Transverse colon (tissue), 4 donors: ENCODE measurements at regions not wholly inside any gene's neighbourhood (a gene's known extent, or its start where the extent isn't known, plus 50 kb on each side); places are given as distances from the start of the nearest gene placed in this dataset.

Source experiments
- DNase-seq: peaks from one replicate; pipeline ENCODE4 v3.0.0-alpha.2; 2019
- H3K27ac ChIP-seq, 4 donors: fragments of 200-600 bp; sonication (generic); 2 replicates each; pipeline ENCODE4 v1.5.1; 2016 to 2018; ENCODE audit warnings: inconsistent platforms in 4 of 4
- H3K27me3 ChIP-seq: fragments of 200-600 bp; sonication (generic); 2 replicates; pipeline ENCODE4 v1.5.1; 2017; ENCODE audit warnings: inconsistent platforms
- H3K36me3 ChIP-seq, 4 donors: fragments of 200-600 bp; sonication (generic); 2 replicates each; pipeline ENCODE4 v1.5.1; 2017 to 2019; ENCODE audit warnings: inconsistent platforms in 4 of 4
- H3K4me1 ChIP-seq, 4 donors: fragments of 200-600 bp; sonication (generic); 2 replicates each; pipeline ENCODE4 v1.5.1; 2017 to 2020; ENCODE audit warnings: inconsistent platforms in 4 of 4
- H3K4me3 ChIP-seq, 4 donors: fragments of 200-600 bp; sonication (generic); 1 replicate in 1 of 4; 2 replicates in 3 of 4; pipeline versions ENCODE4 v1.5.1 to v1.6.1; 2017 to 2019; ENCODE audit warnings: inconsistent platforms in 4 of 4
- H3K9me3 ChIP-seq, 2 donors: fragments of 200-600 bp; sonication (generic); 2 replicates each; pipeline ENCODE4 v1.5.1; 2017 to 2019; ENCODE audit warnings: inconsistent platforms in 2 of 2
- EP300 ChIP-seq: sonication (generic); formaldehyde crosslinking; IDR thresholded peaks from one replicate; pipeline ENCODE4 v1.6.1; 2017; ENCODE audit warnings: antibody characterized with exemption, low read depth
- POLR2A ChIP-seq: fragments of 450-650 bp; IDR thresholded peaks from one replicate; pipeline ENCODE4 v1.6.1; 2016; ENCODE audit warnings: antibody characterized with exemption, mild to moderate bottlenecking, moderate library complexity
- POLR2AphosphoS5 ChIP-seq, 3 donors: sonication (generic); formaldehyde crosslinking; IDR thresholded peaks; one replicate each; pipeline ENCODE4 v1.6.1; 2016; ENCODE audit warnings: antibody characterized with exemption in 3 of 3
- WGBS, 2 donors: methylation state at CpG; one replicate each; pipeline ENCODE4 v1.1.5; 2018; ENCODE audit warnings: low coverage in 1 of 2; 5-methylcytosine and 5-hydroxymethylcytosine counted together
- in situ Hi-C, 4 donors: fragments of 200-750 bp; cut with MboI; loops; one replicate each; pipeline versions ENCODE4 v1.15.0 to v1.15.1; 2017; ENCODE audit warnings: low sequenced_read_pairs in 3 of 4, low pct_ligation_motif_present in 1 of 4, low pct_unique_long_range_greater_than_20kb in 1 of 4
- intact Hi-C: fragments of 100-400 bp; cut with DNase I; formaldehyde crosslinking; loops from one replicate; pipeline ENCODE4 v1.15.1; 2023; ENCODE audit warnings: low total_unique reads
- TF ChIP-seq, protein P1 (sequence below), 5 experiments: fragments of 200-600 bp in 3 of 5; fragments of 450-650 bp in 2 of 5; sonication (generic) in 3 of 5; IDR thresholded peaks; 1 replicate in 2 of 5; 2 replicates in 3 of 5; pipeline ENCODE4 v1.5.1; 2016 to 2017; ENCODE audit warnings: antibody characterized with exemption in 5 of 5, inconsistent platforms in 3 of 5, mild to moderate bottlenecking in 2 of 5, moderate library complexity in 1 of 5

DNA sequence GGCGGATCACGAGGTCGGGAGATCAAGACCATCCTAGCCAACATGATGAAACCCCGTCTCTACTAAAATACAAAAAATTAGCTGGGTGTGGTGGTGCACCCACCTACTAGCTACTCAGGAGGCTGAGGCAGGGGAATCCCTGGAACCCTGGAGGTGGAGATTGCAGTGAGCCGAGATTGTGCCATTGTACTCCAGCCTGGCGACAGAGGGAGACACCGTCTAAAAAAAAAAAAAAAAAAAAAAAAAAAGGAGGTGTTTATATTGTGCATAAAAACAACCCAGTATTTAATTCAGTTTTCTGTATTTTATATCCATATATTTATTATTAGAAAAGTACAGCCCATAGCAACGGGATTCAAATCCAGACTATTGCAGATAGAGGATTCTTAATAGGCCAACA lies 129.1 kb upstream of the SOX2 start:
- Histone ChIP-seq H3K4me3 (no peak overlapping the region), H3K27me3 (no peaks in the 10 kb centered on the region), H3K36me3 (no peaks in the 10 kb centered on the region), H3K27ac (no peak overlapping the region), H3K4me1 (no peaks in the 10 kb centered on the region), H3K9me3 (no peaks in the 10 kb centered on the region)
- no peak for DNase-seq
- no peak for TF ChIP-seq POLR2A
- no peak for TF ChIP-seq EP300
- TF ChIP-seq POLR2AphosphoS5 (IDR thresholded peaks at IDR 0.05) = no peak
- TF ChIP-seq, protein P1, sequence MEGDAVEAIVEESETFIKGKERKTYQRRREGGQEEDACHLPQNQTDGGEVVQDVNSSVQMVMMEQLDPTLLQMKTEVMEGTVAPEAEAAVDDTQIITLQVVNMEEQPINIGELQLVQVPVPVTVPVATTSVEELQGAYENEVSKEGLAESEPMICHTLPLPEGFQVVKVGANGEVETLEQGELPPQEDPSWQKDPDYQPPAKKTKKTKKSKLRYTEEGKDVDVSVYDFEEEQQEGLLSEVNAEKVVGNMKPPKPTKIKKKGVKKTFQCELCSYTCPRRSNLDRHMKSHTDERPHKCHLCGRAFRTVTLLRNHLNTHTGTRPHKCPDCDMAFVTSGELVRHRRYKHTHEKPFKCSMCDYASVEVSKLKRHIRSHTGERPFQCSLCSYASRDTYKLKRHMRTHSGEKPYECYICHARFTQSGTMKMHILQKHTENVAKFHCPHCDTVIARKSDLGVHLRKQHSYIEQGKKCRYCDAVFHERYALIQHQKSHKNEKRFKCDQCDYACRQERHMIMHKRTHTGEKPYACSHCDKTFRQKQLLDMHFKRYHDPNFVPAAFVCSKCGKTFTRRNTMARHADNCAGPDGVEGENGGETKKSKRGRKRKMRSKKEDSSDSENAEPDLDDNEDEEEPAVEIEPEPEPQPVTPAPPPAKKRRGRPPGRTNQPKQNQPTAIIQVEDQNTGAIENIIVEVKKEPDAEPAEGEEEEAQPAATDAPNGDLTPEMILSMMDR (IDR thresholded peaks at IDR 0.05) = no peak
- WGBS, 2 donors = 88 to 89% methylated on average over 8 of the region's 8 CpGs
- intact Hi-C loops = no loop called here
- in situ Hi-C loops = no loop called here

DNA sequence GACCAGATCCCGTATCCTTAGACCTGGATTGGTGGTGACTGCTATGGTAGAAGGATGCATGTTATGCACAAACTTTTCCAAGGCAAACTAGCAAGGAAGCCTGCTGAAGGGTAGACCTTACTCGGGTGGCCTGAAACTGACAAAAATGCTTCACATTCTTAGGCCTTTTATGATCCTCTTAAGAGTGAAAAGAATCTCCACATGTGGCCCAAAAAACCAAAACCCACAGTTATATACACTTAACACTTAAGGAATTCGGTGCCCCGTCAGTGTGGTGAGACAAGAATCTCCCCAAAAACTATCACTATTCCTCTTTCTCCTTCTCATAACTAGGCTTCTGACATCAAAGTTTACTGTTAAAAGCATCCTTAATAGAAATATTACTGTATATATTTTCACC lies 130.1 kb upstream of the SOX2 start:
- no peaks in the 10 kb centered on the region for H3K27me3 ChIP-seq
- no peak for DNase-seq
- no peak overlapping the region for H3K4me3 ChIP-seq
- no peaks in the 10 kb centered on the region for H3K9me3 ChIP-seq
- no peaks in the 10 kb centered on the region for H3K4me1 ChIP-seq
- in situ Hi-C loops = no loop called here
- no peaks in the 10 kb centered on the region for H3K36me3 ChIP-seq
- WGBS, 2 donors = 70 to 93% methylated on average over 2 to 4 of the region's 4 CpGs
- intact Hi-C loops = no loop called here
- H3K27ac ChIP-seq = no peak overlapping the region
- TF ChIP-seq, protein P1 (IDR thresholded peaks at IDR 0.05) = no peak
- TF ChIP-seq POLR2AphosphoS5 (IDR thresholded peaks at IDR 0.05) (no peak), POLR2A (no peak), EP300 (no peak)

DNA sequence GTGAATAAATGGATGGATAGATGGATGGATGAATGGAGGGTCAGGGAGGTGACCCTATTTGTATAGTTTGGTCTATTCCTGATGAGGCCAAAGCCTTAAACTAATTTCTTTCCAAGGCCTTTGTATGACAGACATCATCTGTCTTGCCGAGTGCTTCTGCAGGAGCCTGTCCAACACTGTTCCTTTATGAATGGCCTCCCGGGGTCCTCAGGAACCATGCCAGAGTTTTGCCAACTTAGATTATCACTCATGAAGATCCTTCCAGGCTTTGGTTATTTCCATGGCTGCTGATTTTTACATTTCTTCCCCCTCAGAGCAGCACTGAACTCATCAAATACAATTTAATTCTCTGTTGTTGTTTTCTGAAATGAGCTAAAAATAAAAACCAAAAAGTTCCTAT lies 133.0 kb upstream of the SOX2 start:
- intact Hi-C loops (no loop called here), in situ Hi-C loops (no loop called here)
- no peaks in the 10 kb centered on the region for H3K27me3 ChIP-seq

DNA sequence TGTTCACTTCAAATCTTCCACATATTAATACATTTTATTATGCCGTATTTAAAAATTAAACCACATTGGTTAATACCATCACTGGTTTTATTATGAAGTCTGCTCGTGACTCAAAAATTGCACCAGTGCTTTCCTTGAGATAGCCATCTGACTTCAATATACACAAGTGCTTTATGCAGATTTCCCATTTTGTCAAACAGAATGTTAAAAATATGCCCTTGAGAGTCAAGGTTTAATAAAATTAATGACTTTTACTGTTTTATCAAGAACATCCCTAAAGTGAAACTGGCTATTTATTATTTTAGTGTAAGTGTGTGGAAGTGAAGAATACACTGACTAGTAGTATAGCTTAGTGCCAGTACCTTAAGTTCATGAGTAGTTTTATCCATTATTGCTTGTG lies 139.3 kb upstream of the SOX2 start:
- no peaks in the 10 kb centered on the region for H3K4me1 ChIP-seq
- in situ Hi-C loops = no loop called here
- TF ChIP-seq POLR2A = no peak
- no peak for TF ChIP-seq EP300
- TF ChIP-seq, protein P1 (IDR thresholded peaks at IDR 0.05) = no peak
- no peak for TF ChIP-seq POLR2AphosphoS5 (IDR thresholded peaks at IDR 0.05)
- H3K27ac ChIP-seq = no peak overlapping the region
- no peak for DNase-seq
- no peaks in the 10 kb centered on the region for H3K27me3 ChIP-seq
- H3K4me3 ChIP-seq = no peak overlapping the region
- H3K9me3 ChIP-seq = no peaks in the 10 kb centered on the region
- 85 to 100% methylated on average over 1 to 2 of the region's 2 CpGs for WGBS, 2 donors
- H3K36me3 ChIP-seq = no peaks in the 10 kb centered on the region
- intact Hi-C loops = no loop called here

More for the DNA sequence above, 133.0 kb upstream of the SOX2 start:
- Histone ChIP-seq H3K27ac (no peak overlapping the region), H3K4me1 (no peaks in the 10 kb centered on the region), H3K9me3 (no peaks in the 10 kb centered on the region), H3K36me3 (no peaks in the 10 kb centered on the region), H3K4me3 (no peak overlapping the region)
- TF ChIP-seq POLR2AphosphoS5 (IDR thresholded peaks at IDR 0.05) (no peak), POLR2A (no peak), EP300 (no peak)
- TF ChIP-seq, protein P1 (IDR thresholded peaks at IDR 0.05) = no peak
- 77% methylated on average over 2 of the region's 2 CpGs for WGBS, 2 donors
- no peak for DNase-seq
